BE2C (cell line): ENCODE measurements at regions not wholly inside any gene's neighbourhood (a gene's known extent, or its start where the extent isn't known, plus 50 kb on each side); places are given as distances from the start of the nearest gene placed in this dataset.

Experiments used
- DNase-seq: peaks from one replicate; pipeline ENCODE4 v3.0.0-alpha.2; 2020
- H3K27me3 ChIP-seq: fragments of 250-450 bp; sonication (Bioruptor Pico); 2 replicates; pipeline ENCODE4 v1.5.1; 2020; ENCODE audit warnings: mild to moderate bottlenecking
- H3K36me3 ChIP-seq: fragments of 250-450 bp; sonication (Bioruptor Pico); 2 replicates; pipeline ENCODE4 v1.5.1; 2020; ENCODE audit warnings: mild to moderate bottlenecking
- H3K4me1 ChIP-seq: fragments of 250-450 bp; sonication (Bioruptor Pico); 2 replicates; pipeline ENCODE4 v1.5.1; 2020
- H3K4me3 ChIP-seq: 2 replicates; pipeline ENCODE4 v1.5.1; 2011; ENCODE audit warnings: low read depth, low read length
- H3K9me3 ChIP-seq: fragments of 250-450 bp; sonication (Bioruptor Pico); 2 replicates; pipeline ENCODE4 v1.5.1; 2020
- TF ChIP-seq, protein P1 (sequence below): IDR thresholded peaks from 2 replicates; pipeline ENCODE4 v1.5.1; 2012; ENCODE audit warnings: mild to moderate bottlenecking, low read depth, low read length

DNA sequence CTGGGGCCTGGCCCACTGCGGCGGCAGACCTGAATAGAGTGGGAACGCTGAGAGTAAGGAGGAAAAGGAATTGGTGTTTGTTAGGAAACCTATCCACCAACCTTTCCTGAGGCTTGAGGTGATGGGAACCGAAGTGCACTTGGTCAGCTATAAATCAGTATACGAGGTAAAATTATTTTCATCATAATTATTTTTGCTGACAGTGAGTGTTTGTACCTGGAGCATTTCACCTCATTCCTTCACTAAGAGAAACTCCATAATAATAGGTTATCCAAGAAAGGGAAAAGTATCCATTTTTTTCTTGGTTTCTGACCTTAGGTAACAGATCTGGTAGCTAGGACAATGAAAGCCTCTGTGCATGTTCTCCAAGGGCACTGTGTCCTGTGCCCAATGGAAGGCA, 138.6 kb upstream of the RGPD4 start:
- DNase-seq, result no peak
- no peak overlapping the region for H3K4me3 ChIP-seq
- H3K36me3 ChIP-seq, result no peaks in the 10 kb centered on the region
- H3K4me1 ChIP-seq, result no peaks in the 10 kb centered on the region
- H3K27me3 ChIP-seq, result no peaks in the 10 kb centered on the region
- TF ChIP-seq, protein P1, sequence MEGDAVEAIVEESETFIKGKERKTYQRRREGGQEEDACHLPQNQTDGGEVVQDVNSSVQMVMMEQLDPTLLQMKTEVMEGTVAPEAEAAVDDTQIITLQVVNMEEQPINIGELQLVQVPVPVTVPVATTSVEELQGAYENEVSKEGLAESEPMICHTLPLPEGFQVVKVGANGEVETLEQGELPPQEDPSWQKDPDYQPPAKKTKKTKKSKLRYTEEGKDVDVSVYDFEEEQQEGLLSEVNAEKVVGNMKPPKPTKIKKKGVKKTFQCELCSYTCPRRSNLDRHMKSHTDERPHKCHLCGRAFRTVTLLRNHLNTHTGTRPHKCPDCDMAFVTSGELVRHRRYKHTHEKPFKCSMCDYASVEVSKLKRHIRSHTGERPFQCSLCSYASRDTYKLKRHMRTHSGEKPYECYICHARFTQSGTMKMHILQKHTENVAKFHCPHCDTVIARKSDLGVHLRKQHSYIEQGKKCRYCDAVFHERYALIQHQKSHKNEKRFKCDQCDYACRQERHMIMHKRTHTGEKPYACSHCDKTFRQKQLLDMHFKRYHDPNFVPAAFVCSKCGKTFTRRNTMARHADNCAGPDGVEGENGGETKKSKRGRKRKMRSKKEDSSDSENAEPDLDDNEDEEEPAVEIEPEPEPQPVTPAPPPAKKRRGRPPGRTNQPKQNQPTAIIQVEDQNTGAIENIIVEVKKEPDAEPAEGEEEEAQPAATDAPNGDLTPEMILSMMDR, result no peak
- no peaks in the 10 kb centered on the region for H3K9me3 ChIP-seq

DNA sequence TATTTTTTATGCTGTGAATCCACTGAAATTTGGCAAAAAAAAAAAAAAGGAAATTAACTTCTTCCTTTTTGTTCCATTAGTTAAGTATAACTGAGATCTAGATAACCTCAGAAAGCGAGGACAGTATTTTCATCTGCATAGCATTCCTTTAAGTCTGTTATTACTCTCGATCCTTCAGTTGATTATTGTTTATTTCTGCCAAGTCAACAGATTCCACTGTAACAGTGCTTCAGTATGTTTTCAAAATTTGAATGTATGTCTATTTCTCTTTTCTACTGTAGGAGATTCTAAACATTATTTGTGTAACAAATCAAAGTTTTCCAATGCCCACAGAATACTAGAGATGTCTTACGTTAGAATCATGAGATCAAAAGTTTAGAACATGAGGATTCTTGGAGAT, 133.1 kb upstream of the RGPD4 start:
- no peak for DNase-seq
- no peak overlapping the region for H3K4me3 ChIP-seq
- TF ChIP-seq, protein P1, result no peak
- no peaks in the 10 kb centered on the region for H3K36me3 ChIP-seq
- H3K9me3 ChIP-seq, result no peaks in the 10 kb centered on the region
- H3K4me1 ChIP-seq, result no peaks in the 10 kb centered on the region
- H3K27me3 ChIP-seq, result no peaks in the 10 kb centered on the region

DNA sequence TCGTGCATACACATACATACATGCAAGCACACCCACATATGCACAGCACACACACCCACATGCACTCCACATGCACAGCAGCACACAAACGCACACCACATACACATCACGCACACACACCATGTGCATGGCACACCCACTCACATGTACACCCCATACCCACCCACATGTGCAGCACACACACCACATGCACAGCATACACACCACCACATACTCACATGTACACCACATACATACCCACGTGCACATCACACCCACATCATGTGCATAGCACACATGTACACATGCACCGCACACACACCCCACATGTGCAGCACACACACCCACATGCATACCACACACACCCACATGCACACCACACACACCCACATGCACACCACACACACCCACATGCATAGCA, 132.0 kb upstream of the RGPD4 start:
- H3K27me3 ChIP-seq, result no peaks in the 10 kb centered on the region
- H3K36me3 ChIP-seq, result no peaks in the 10 kb centered on the region
- H3K4me1 ChIP-seq, result no peaks in the 10 kb centered on the region
- no peak overlapping the region for H3K4me3 ChIP-seq
- DNase-seq, result no peak
- TF ChIP-seq, protein P1, result no peak
- no peaks in the 10 kb centered on the region for H3K9me3 ChIP-seq

DNA sequence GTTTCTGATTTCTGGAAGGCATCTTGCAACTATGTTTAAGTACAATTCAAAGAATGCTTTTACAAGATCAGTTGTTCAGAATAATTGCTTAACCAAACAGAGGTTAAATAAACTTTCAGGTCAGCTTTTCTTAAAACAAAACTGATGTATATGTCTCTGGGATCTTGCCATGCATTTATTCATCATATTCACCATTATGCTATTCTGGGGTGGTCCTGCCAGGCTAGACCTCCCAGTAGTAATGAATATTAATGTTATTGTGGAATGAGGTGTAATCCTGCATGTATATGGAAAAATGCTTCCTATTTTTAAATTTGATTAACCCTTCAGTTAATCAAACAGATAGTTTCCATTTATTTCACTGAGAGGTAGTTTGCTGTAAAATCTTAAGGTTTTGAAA, 129.3 kb upstream of the RGPD4 start:
- Histone ChIP-seq H3K9me3 (no peaks in the 10 kb centered on the region), H3K4me1 (no peaks in the 10 kb centered on the region), H3K27me3 (no peaks in the 10 kb centered on the region), H3K4me3 (no peak overlapping the region), H3K36me3 (no peaks in the 10 kb centered on the region)
- DNase-seq, result no peak
- TF ChIP-seq, protein P1, result no peak

DNA sequence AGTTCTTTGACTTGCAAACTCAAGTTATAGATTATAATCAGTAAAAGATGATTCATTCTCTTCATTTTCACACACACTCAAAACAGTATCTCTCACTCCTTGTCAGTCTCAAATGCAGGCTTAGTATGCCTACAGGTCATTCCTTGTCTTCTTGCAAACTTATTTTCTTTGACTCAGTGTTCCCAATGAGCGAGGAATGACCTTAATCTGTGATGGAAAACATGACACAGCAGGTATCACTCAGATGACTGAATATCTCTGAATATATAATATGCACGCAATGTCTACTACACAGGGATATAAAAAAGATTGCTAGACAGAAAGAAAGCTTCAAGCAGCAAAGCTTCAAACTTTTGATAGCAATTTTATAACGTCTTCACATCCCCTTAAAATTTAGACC, 127.8 kb upstream of the RGPD4 start:
- no peaks in the 10 kb centered on the region for H3K27me3 ChIP-seq
- H3K9me3 ChIP-seq, result no peaks in the 10 kb centered on the region
- no peaks in the 10 kb centered on the region for H3K36me3 ChIP-seq
- no peak overlapping the region for H3K4me3 ChIP-seq
- TF ChIP-seq, protein P1, result no peak
- H3K4me1 ChIP-seq, result no peaks in the 10 kb centered on the region
- no peak for DNase-seq

GRCh38 chr2:107700073-107700472, 126.6 kb upstream of the RGPD4 start:
- no peak overlapping the region for H3K4me3 ChIP-seq
- H3K27me3 ChIP-seq, result no peaks in the 10 kb centered on the region
- TF ChIP-seq, protein P1, result no peak
- DNase-seq, result no peak
- no peaks in the 10 kb centered on the region for H3K4me1 ChIP-seq
- H3K36me3 ChIP-seq, result no peaks in the 10 kb centered on the region
- no peaks in the 10 kb centered on the region for H3K9me3 ChIP-seq
